AG10803 (cell line): ENCODE measurements at regions not wholly inside any gene's neighbourhood (a gene's known extent, or its start where the extent isn't known, plus 50 kb on each side); places are given as distances from the start of the nearest gene placed in this dataset.

Source experiments
- DNase-seq: peaks from one replicate; pipeline ENCODE4 v3.0.0; 2010; ENCODE audit warnings: low read depth
- H3K4me3 ChIP-seq: 2 replicates; pipeline ENCODE4 v1.5.1; 2011; ENCODE audit warnings: mild to moderate bottlenecking, low read length, control low read depth
- CTCF ChIP-seq: conservative IDR thresholded peaks from 2 replicates; pipeline ENCODE4 v1.5.1; 2011; ENCODE audit warnings: mild to moderate bottlenecking, low read length, control low read depth, inconsistent platforms

DNA sequence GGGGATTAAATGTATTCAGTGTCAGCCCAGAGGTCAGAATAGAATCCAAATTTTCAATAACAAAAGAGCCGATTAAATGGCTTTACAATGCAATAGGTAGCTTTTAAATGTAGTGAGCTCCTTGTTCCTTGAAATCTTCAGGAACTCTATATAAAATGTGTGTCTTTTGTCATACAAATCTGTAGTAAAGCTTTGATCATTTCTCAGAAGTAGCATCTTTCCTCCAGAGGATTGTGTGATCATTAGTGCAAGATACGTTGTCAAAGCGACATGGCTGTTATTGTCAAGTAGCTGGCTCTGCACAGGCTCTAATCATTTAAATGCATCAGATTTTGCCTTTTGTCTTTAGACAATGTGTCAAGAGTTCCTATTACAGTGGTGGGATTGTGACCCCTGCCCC lies 116.1 kb upstream of the NAMPT start:
- no peak for DNase-seq
- no peak for TF ChIP-seq CTCF
- no peak overlapping the region for H3K4me3 ChIP-seq

DNA sequence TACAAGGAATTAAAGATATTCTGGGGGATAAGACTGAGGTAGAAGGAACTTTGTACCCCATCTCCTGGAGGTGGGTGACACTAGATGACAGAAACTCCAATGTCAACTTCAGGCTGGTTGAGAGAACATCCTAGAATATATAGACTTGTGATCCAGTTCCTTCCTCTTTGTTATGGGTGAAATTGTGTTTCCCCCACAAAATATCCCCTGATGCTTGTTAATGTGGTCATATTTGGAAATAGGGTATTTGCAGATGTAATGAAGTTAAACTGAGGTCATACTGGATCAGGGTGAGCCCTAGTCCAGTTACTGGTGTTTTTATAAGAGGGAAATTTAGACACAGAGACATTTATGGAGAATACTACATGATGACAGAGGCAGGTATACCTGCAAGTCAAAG lies 114.0 kb upstream of the NAMPT start:
- no peak overlapping the region for H3K4me3 ChIP-seq
- TF ChIP-seq CTCF = no peak
- no peak for DNase-seq

DNA sequence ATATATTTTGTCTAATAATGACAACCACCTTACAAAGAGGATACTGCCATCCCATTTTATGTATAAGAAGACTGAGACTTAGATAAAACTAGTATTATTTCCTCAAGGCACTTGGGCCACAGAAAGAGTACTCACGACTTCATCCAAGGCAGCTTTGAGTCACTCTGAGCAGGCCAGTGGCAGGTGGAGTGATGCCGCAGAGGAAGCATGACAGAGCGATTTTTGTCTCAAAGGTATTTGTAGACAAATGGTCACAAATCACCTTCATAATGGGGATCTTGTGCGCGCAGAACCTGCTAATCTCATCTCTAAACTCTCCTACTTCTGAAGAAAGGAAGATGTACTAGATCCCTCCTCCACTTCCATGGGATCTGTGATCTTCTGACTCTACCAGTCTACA lies 113.2 kb upstream of the NAMPT start:
- no peak for DNase-seq
- no peak overlapping the region for H3K4me3 ChIP-seq
- no peak for TF ChIP-seq CTCF

DNA sequence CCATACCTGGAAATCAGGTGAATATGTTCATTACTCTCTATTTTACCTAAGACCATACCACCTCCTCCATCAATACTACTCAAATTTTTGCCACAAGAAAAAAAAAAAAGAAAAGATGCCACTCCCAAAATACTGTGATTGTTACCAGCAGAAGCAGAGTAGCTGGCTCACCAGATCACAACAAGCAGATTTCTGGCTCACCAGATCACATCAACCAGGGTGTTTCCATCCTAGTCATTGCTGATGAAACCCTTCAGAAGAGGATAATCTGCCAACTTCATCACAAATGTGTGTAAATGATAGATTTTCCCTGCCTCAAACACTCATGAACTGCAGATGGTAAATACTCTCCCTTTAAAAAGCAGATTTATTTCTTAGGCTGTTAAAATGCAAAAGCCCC lies 109.7 kb upstream of the NAMPT start:
- no peak for TF ChIP-seq CTCF

GRCh38 chr7:106393564-106394251 lies 108.9 kb upstream of the NAMPT start:
- H3K4me3 ChIP-seq = no peak overlapping the region
- no peak for DNase-seq
- no peak for TF ChIP-seq CTCF

More for the DNA sequence above, 109.7 kb upstream of the NAMPT start:
- DNase-seq = no peak
- H3K4me3 ChIP-seq = no peak overlapping the region

DNA sequence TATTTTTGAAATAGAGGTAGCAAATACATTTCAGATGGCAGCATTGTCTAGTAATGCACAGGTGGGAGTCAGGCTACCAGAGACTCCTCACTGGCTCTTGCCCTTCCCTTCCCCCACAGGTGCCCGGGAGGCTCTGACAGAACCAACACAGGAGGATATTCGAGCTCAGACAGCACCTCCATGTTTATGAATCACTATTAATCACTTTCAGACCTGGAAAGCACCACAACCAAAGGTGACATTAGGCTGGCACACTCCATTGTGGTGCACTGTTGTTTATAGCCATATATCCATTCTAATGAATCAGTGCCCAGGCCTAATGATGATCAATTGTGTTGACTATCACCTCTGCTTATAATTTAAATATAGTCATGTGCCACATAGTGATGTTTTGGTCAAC lies 107.8 kb upstream of the NAMPT start:
- no peak for DNase-seq

More for the DNA sequence above, 107.8 kb upstream of the NAMPT start:
- no peak for TF ChIP-seq CTCF
- no peak overlapping the region for H3K4me3 ChIP-seq
